BE2C (cell line): ENCODE measurements at regions not wholly inside any gene's neighbourhood (a gene's known extent, or its start where the extent isn't known, plus 50 kb on each side); places are given as distances from the start of the nearest gene placed in this dataset.

Source experiments
- DNase-seq: peaks from one replicate; pipeline ENCODE4 v3.0.0-alpha.2; 2020
- H3K27me3 ChIP-seq: fragments of 250-450 bp; sonication (Bioruptor Pico); 2 replicates; pipeline ENCODE4 v1.5.1; 2020; ENCODE audit warnings: mild to moderate bottlenecking
- H3K36me3 ChIP-seq: fragments of 250-450 bp; sonication (Bioruptor Pico); 2 replicates; pipeline ENCODE4 v1.5.1; 2020; ENCODE audit warnings: mild to moderate bottlenecking
- H3K4me1 ChIP-seq: fragments of 250-450 bp; sonication (Bioruptor Pico); 2 replicates; pipeline ENCODE4 v1.5.1; 2020
- H3K4me3 ChIP-seq: 2 replicates; pipeline ENCODE4 v1.5.1; 2011; ENCODE audit warnings: low read depth, low read length
- H3K9me3 ChIP-seq: fragments of 250-450 bp; sonication (Bioruptor Pico); 2 replicates; pipeline ENCODE4 v1.5.1; 2020
- CTCF ChIP-seq: IDR thresholded peaks from 2 replicates; pipeline ENCODE4 v1.5.1; 2012; ENCODE audit warnings: mild to moderate bottlenecking, low read depth, low read length

GRCh38 chr11:42205518-42205917 lies 746.1 kb upstream of the LRRC4C start:
- Histone ChIP-seq H3K36me3 (no peaks in the 10 kb centered on the region), H3K27me3 (no peaks in the 10 kb centered on the region), H3K9me3 (no peaks in the 10 kb centered on the region), H3K4me3 (no peak overlapping the region), H3K4me1 (no peaks in the 10 kb centered on the region)
- no peak for DNase-seq
- TF ChIP-seq CTCF: no peak

DNA sequence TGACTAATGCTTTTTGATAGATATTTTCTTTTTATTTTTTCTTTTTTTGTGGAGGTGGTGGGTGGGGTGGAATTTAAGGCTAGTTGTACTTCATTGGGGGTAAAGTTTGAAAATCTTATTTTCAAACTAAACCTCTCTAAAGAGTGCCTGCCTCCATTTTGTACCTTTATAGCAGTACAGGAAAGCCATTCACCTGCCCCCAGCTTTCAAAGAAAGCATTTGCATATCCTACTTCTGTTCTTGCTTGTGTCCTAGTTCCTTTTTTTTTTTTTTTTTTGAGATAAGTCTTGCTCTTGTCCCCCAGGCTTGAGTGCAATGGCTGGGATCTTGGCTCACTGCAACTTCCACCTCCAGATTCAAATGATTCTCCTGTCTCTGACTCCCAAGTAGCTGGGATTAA lies 766.2 kb upstream of the LRRC4C start:
- Histone ChIP-seq H3K4me3 (no peak overlapping the region), H3K36me3 (no peaks in the 10 kb centered on the region), H3K4me1 (no peaks in the 10 kb centered on the region), H3K9me3 (no peaks in the 10 kb centered on the region), H3K27me3 (no peaks in the 10 kb centered on the region)
- TF ChIP-seq CTCF: no peak
- no peak for DNase-seq

GRCh38 chr11:42232673-42233072 lies 773.2 kb upstream of the LRRC4C start:
- no peaks in the 10 kb centered on the region for H3K4me1 ChIP-seq
- no peaks in the 10 kb centered on the region for H3K36me3 ChIP-seq
- TF ChIP-seq CTCF: no peak
- no peaks in the 10 kb centered on the region for H3K27me3 ChIP-seq
- H3K9me3 ChIP-seq: no peaks in the 10 kb centered on the region
- no peak overlapping the region for H3K4me3 ChIP-seq
- no peak for DNase-seq

DNA sequence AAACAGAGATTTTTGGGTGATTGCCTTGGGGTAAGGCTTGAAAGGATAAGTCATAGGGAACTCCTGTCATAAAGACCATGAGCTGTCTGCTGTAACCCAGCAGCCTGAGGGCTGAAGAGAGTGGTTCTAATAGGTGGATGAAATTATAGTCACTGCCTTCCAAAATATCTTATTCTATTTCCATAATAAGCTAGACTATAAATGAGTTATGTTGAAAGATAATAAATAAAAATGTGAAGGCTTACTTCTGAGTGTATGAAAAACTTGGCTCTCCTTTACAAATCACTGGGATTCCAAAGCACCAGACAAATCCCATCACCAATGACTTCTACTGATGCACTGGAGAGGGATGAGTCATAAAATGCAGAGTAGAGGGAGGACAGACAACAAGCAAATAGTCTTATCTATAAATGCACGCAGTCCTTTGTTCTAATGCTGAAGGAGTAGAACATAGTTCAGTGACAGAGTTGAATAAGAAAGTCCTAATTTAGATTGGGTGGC lies 775.0 kb upstream of the LRRC4C start:
- no peaks in the 10 kb centered on the region for H3K36me3 ChIP-seq
- DNase-seq: no peak
- H3K4me3 ChIP-seq: no peak overlapping the region
- no peaks in the 10 kb centered on the region for H3K27me3 ChIP-seq
- no peak for TF ChIP-seq CTCF
- no peaks in the 10 kb centered on the region for H3K4me1 ChIP-seq
- H3K9me3 ChIP-seq: no peaks in the 10 kb centered on the region

DNA sequence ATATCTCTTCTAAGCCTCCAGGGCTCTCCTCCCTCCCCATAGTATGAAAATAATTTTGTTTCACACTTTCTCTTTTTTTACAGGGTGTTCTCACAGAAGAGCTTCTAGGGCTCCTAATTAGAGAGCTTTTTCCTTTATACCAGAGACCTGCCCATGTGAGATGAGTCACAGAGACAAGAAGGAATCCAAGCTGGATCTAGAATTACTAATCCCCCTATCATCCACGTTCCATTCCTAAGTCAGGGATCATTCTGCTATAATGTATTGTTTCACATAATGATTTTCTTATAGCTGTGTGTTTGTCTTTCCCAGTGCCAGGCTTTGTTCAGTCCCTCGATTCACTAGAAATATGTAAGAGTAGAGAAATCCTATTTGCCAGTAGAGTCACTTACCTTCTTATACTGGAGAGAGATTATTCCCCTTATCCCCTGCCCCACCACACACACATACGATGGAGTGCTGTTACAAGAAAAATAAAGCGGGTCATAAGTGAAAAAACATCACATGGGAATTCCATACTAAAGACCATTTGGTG lies 778.3 kb upstream of the LRRC4C start:
- Histone ChIP-seq H3K27me3 (no peaks in the 10 kb centered on the region), H3K4me3 (no peak overlapping the region), H3K9me3 (no peaks in the 10 kb centered on the region), H3K36me3 (no peaks in the 10 kb centered on the region), H3K4me1 (no peaks in the 10 kb centered on the region)
- no peak for TF ChIP-seq CTCF
- no peak for DNase-seq

- no peaks in the 10 kb centered on the region for H3K4me1 ChIP-seq
- no peaks in the 10 kb centered on the region for H3K36me3 ChIP-seq
- H3K9me3 ChIP-seq: no peaks in the 10 kb centered on the region
- H3K4me3 ChIP-seq: no peak overlapping the region
- no peak for DNase-seq
- TF ChIP-seq CTCF: no peak
- H3K27me3 ChIP-seq: no peaks in the 10 kb centered on the region
Observed at GRCh38 chr11:42239188-42239587, 779.7 kb upstream of the LRRC4C start.
